GM18873 (cell line): ENCODE measurements at regions not wholly inside any gene's neighbourhood (a gene's known extent, or its start where the extent isn't known, plus 50 kb on each side); places are given as distances from the start of the nearest gene placed in this dataset.
"Not testable (repeated sequence)": the region's sequence is repeated elsewhere in the genome, so short reads cannot be mapped to it uniquely, and the experiment has no call there.

Source experiments
- ATAC-seq: cut with Tn5 transposase; IDR thresholded peaks from one replicate; pipeline ENCODE4 v1.9.1; 2021; ENCODE audit warnings: mild to moderate bottlenecking, moderate library complexity, moderate number of reproducible peaks; ENCODE audit not compliant: unreplicated experiment, low FRiP score

- not testable (repeated sequence) for ATAC-seq
These were observed 1741.6 kb downstream of the SPATA31A7 start for GRCh38 chr9:62931484-62931883.

DNA sequence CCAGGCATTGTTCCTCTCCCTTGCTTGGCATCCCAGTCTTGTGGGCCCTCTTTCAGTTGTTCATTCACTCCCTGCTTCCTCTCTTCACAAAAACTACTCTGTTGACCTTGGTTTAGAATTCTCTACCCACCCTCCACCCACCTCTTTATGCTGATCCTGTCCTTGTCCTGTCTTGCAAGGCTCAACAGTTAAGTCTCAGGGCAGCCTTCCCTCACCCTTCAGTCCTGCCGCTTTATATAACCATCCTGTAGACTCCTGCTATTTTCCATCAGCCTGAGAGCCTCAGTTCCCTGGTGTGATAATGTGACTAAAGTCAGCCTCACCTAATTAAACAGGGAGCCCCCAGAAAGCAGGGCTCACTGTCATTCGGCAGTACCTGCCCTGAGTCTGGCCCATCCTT is 1763.0 kb downstream of the SPATA31A7 start:
- not testable (repeated sequence) for ATAC-seq
